ENCODE measurements at regions not wholly inside any gene's neighbourhood (a gene's known extent, or its start where the extent isn't known, plus 50 kb on each side); places are given as distances from the start of the nearest gene placed in this dataset.
"Not testable (repeated sequence)": the region's sequence is repeated elsewhere in the genome, so short reads cannot be mapped to it uniquely, and the experiment has no call there.

GRCh38 chr12:89278169-89278568, 74.1 kb downstream of the DUSP6 start:
- no peak for DNase-seq (ENCODE audit: low spot score)
- no peak for TF ChIP-seq CTCF (IDR thresholded peaks at IDR 0.05; ENCODE audit: extremely low read depth, missing control alignments)

GRCh38 chr12:89276860-89277259, 75.4 kb downstream of the DUSP6 start:
- no peak for DNase-seq (ENCODE audit: low spot score)
- TF ChIP-seq CTCF (IDR thresholded peaks at IDR 0.05; ENCODE audit: extremely low read depth, missing control alignments), result no peak

- no peak for TF ChIP-seq CTCF (IDR thresholded peaks at IDR 0.05; ENCODE audit: extremely low read depth, missing control alignments)
- DNase-seq (ENCODE audit: low spot score), result no peak
These were observed 78.8 kb downstream of the DUSP6 start for GRCh38 chr12:89273525-89273924.

- no peak for DNase-seq (ENCODE audit: low spot score)
- no peak for TF ChIP-seq CTCF (IDR thresholded peaks at IDR 0.05; ENCODE audit: extremely low read depth, missing control alignments)
These were observed 81.8 kb downstream of the DUSP6 start for GRCh38 chr12:89270548-89270947.

GRCh38 chr12:89269174-89269573, 83.1 kb downstream of the DUSP6 start:
- TF ChIP-seq CTCF (IDR thresholded peaks at IDR 0.05; ENCODE audit: extremely low read depth, missing control alignments), result no peak
- DNase-seq (ENCODE audit: low spot score), result no peak

- TF ChIP-seq CTCF (IDR thresholded peaks at IDR 0.05; ENCODE audit: extremely low read depth, missing control alignments), result no peak
- no peak for DNase-seq (ENCODE audit: low spot score)
These were observed 84.9 kb downstream of the DUSP6 start for GRCh38 chr12:89267404-89267803.

GRCh38 chr12:89266574-89267188, 85.6 kb downstream of the DUSP6 start:
- not testable (repeated sequence) for DNase-seq (ENCODE audit: low spot score)

- no peak for TF ChIP-seq CTCF (IDR thresholded peaks at IDR 0.05; ENCODE audit: extremely low read depth, missing control alignments)
- DNase-seq (ENCODE audit: low spot score), result no peak
These were observed 87.5 kb downstream of the DUSP6 start for GRCh38 chr12:89264837-89265236.

All from GM20000 (cell line).